ENCODE measurements at regions not wholly inside any gene's neighbourhood (a gene's known extent, or its start where the extent isn't known, plus 50 kb on each side); places are given as distances from the start of the nearest gene placed in this dataset.

GRCh38 chr5:124318661-124319060 lies 427.8 kb downstream of the ZNF608 start:
- TF ChIP-seq SAP30 (IDR thresholded peaks at IDR 0.05; ENCODE audit: insufficient read depth, insufficient replicate concordance, low read length): no peak
- no peak overlapping the region for H3K9ac ChIP-seq (replicated peaks in 1 of 4; ENCODE audit: extremely low read depth in 1 of 4, low read depth in 3 of 4, low read length in 3 of 4)
- no peak overlapping the region for H4K8ac ChIP-seq (ENCODE audit: extremely low read depth, insufficient read depth, low read length)
- no peaks in the 10 kb centered on the region for H4K20me1 ChIP-seq (replicated peaks in 1 of 2; ENCODE audit: control insufficient read depth in 1 of 2, insufficient read depth in 2 of 2, low read length in 2 of 2)
- H3K14ac ChIP-seq (ENCODE audit: insufficient read length): no peak overlapping the region
- no peak overlapping the region for H4K5ac ChIP-seq (ENCODE audit: insufficient read length, low read depth, low read length)
- 75% methylated on average over 1 of the region's 1 CpG; no CpG with 5 or more reads in 1 of the 2 experiments for WGBS, 2 experiments (ENCODE audit: extremely low coverage in 1 of 2, insufficient coverage in 1 of 2, insufficient read length in 1 of 2, insufficient replicate concordance in 2 of 2, low coverage in 1 of 2, low lambda C conversion rate in 2 of 2, missing lambda C conversion rate in 1 of 2)
- no peak for FAIRE-seq
- H4K91ac ChIP-seq (replicated peaks; ENCODE audit: insufficient read length, low read length): no peak overlapping the region
- no peak overlapping the region for H2AFZ ChIP-seq (ENCODE audit: low read length)
- no peak overlapping the region for H2BK15ac ChIP-seq (ENCODE audit: low read length)
- no peaks in the 10 kb centered on the region for H3K36me3 ChIP-seq (ENCODE audit: control insufficient read depth in 2 of 4, insufficient read depth in 4 of 4, low read length in 3 of 4)
- no peak overlapping the region for H2BK20ac ChIP-seq (ENCODE audit: low read length)
- no peak overlapping the region for H3K4ac ChIP-seq (replicated peaks; ENCODE audit: insufficient read length, low read depth, low read length)
- no peak overlapping the region for H3K18ac ChIP-seq (ENCODE audit: extremely low read depth, low read length)
- no peak overlapping the region for H2BK120ac ChIP-seq (replicated peaks; ENCODE audit: low read depth, low read length)
- no peak overlapping the region; the same call in 1 of the 2 replicates for H2AK5ac ChIP-seq (ENCODE audit: low read depth, low read length)
- H3K56ac ChIP-seq (replicated peaks; ENCODE audit: insufficient read length, low read depth, low read length): no peak overlapping the region
- H3K23ac ChIP-seq (ENCODE audit: insufficient read length): no peak overlapping the region
- H2BK12ac ChIP-seq (ENCODE audit: low read depth, low read length): no peak overlapping the region
- H3K4me2 ChIP-seq (ENCODE audit: insufficient read depth in 1 of 2, low read depth in 2 of 2, low read length in 2 of 2): no peak overlapping the region
- no peaks in the 10 kb centered on the region for H3K79me1 ChIP-seq (ENCODE audit: low read depth, low read length)
- DNase-seq (ENCODE audit: low read depth in 1 of 2, low spot score in 2 of 2): no peak
- H3K79me2 ChIP-seq (ENCODE audit: control insufficient read depth in 1 of 2, insufficient read depth in 2 of 2, low read length in 2 of 2): no peaks in the 10 kb centered on the region
- CTCF ChIA-PET (ENCODE audit: partially characterized antibody): no interaction called here
- H3K9me3 ChIP-seq (ENCODE audit: insufficient read depth in 2 of 2, low read depth in 1 of 2, low read length in 1 of 2): no peaks in the 10 kb centered on the region
- no peak overlapping the region for H3K27ac ChIP-seq (ENCODE audit: low read depth, low read length)
- POLR2A ChIA-PET (ENCODE audit: partially characterized antibody): no interaction called here
- H3K4me3 ChIP-seq (ENCODE audit: extremely low read depth in 1 of 4, insufficient read depth in 2 of 4, low read depth in 3 of 4, low read length in 4 of 4): no peak overlapping the region
- H3K4me1 ChIP-seq (replicated peaks in 1 of 4; ENCODE audit: control insufficient read depth in 3 of 4, insufficient read depth in 4 of 4, low read length in 3 of 4): no peaks in the 10 kb centered on the region
- H2BK5ac ChIP-seq (ENCODE audit: low read depth, low read length): no peak overlapping the region
- no peaks in the 10 kb centered on the region for H3K23me2 ChIP-seq (ENCODE audit: low read depth, low read length)
- H3K27me3 ChIP-seq (replicated peaks in 1 of 4; ENCODE audit: control insufficient read depth in 3 of 4, extremely low read depth in 1 of 4, insufficient read depth in 3 of 4, low read length in 3 of 4): peaks cover 0 to 1% (median 0%) of the 10 kb centered on the region in 4 experiments; a peak in 1 of 7 replicates

Measured in H1 (cell line).